Loucy (cell line): ENCODE measurements at regions not wholly inside any gene's neighbourhood (a gene's known extent, or its start where the extent isn't known, plus 50 kb on each side); places are given as distances from the start of the nearest gene placed in this dataset.

Experiments used
- CTCF ChIP-seq: fragments of 200-600 bp; sonication (generic); conservative IDR thresholded peaks from 2 replicates; pipeline ENCODE4 v1.5.1; 2014; ENCODE audit warnings: mild to moderate bottlenecking, antibody characterized with exemption, low read length
- EZH2phosphoT487 ChIP-seq: fragments of 200-600 bp; IDR thresholded peaks from 2 replicates; pipeline ENCODE4 v1.6.1; 2018; ENCODE audit warnings: antibody characterized with exemption, mild to moderate bottlenecking, moderate library complexity, borderline replicate concordance

GRCh38 chr7:110507369-110507768 lies 583.6 kb upstream of the LRRN3 start:
- TF ChIP-seq CTCF, result no peak
- no peak for TF ChIP-seq EZH2phosphoT487
